ENCODE measurements at regions not wholly inside any gene's neighbourhood (a gene's known extent, or its start where the extent isn't known, plus 50 kb on each side); places are given as distances from the start of the nearest gene placed in this dataset.

GRCh38 chr7:28330384-28331070 lies 81.8 kb upstream of the CREB5 start:
- H2BK5ac ChIP-seq (ENCODE audit: low read depth, low read length, poor library complexity, severe bottlenecking): no peak overlapping the region
- no peak overlapping the region for H3K18ac ChIP-seq (ENCODE audit: low read depth, low read length)
- ATAC-seq (ENCODE audit: low read depth): no peak; the same call in 1 of the 2 replicates
- in situ Hi-C loops (cut with MboI; ENCODE audit: low sequenced_read_pairs): no loop called here
- no peak overlapping the region for H3K4me3 ChIP-seq (ENCODE audit: insufficient read depth, low read depth, low read length)
- TF ChIP-seq USF2 (IDR thresholded peaks at IDR 0.05; ENCODE audit: low read depth, low read length) (no peak), RFX5 (IDR thresholded peaks at IDR 0.05; ENCODE audit: low read depth, low read length) (no peak), CEBPB (IDR thresholded peaks at IDR 0.05; ENCODE audit: low read depth, low read length) (no peak), NFE2L2 (IDR thresholded peaks at IDR 0.05; ENCODE audit: low read depth, low read length) (no peak), MAFK (IDR thresholded peaks at IDR 0.05; ENCODE audit: low read depth, low read length) (no peak), RCOR1 (IDR thresholded peaks at IDR 0.05; ENCODE audit: insufficient replicate concordance, low read length) (no peak), MAZ (IDR thresholded peaks at IDR 0.05; ENCODE audit: borderline replicate concordance, low read depth, low read length) (no peak), SMC3 (IDR thresholded peaks at IDR 0.05; ENCODE audit: low read depth, low read length) (no peak), ELK1 (IDR thresholded peaks at IDR 0.05; ENCODE audit: borderline replicate concordance, low read depth, low read length) (no peak), BHLHE40 (IDR thresholded peaks at IDR 0.05; ENCODE audit: low read depth, low read length) (no peak), CHD1 (IDR thresholded peaks at IDR 0.05; ENCODE audit: low read depth, low read length) (no peak), MXI1 (IDR thresholded peaks at IDR 0.05; ENCODE audit: borderline replicate concordance, low read depth, low read length) (no peak)
- H3K4ac ChIP-seq (ENCODE audit: low read depth, low read length): no peak overlapping the region
- H4K91ac ChIP-seq (ENCODE audit: insufficient read depth, low read depth, low read length): no peak overlapping the region
- DNase-seq: peak; percentile 39
- intact Hi-C loops (cut with micrococcal nuclease): no loop called here
- no peaks in the 10 kb centered on the region for H4K20me1 ChIP-seq (ENCODE audit: insufficient read depth, low read length)
- H3K9ac ChIP-seq (ENCODE audit: low read depth, low read length): no peak overlapping the region
- H3K27me3 ChIP-seq (ENCODE audit: control insufficient read depth, insufficient read depth, low read length): peaks cover 3% of the 10 kb centered on the region; the same call in 1 of the 2 replicates
- H2AK9ac ChIP-seq (replicated peaks; ENCODE audit: low read depth, low read length, poor library complexity): no peak overlapping the region
- CTCF ChIA-PET: interaction anchor here (0.6 kb wide), 2 partner anchors 509 to 970 kb away, joined by 5 to 6 read pairs; no protein-coding TSS in a partner anchor
- H2BK15ac ChIP-seq (ENCODE audit: low read depth, low read length): no peak overlapping the region
- H4K5ac ChIP-seq (ENCODE audit: low read depth, low read length): no peak overlapping the region
- H3K4me2 ChIP-seq (ENCODE audit: low read depth, low read length): no peak overlapping the region
- H4K8ac ChIP-seq (ENCODE audit: low read depth in 2 of 2, low read length in 2 of 2): no peak overlapping the region
- H3K9me3 ChIP-seq (ENCODE audit: control insufficient read depth, insufficient read depth, low read length): no peaks in the 10 kb centered on the region
- peaks cover 2% of the 10 kb centered on the region; the same call in 1 of the 2 replicates for H3K4me1 ChIP-seq (ENCODE audit: control insufficient read depth, insufficient read depth, low read length)
- H3K9me1 ChIP-seq (ENCODE audit: insufficient read depth, low read length): no peaks in the 10 kb centered on the region
- no peaks in the 10 kb centered on the region for H3K79me1 ChIP-seq (ENCODE audit: low read depth in 1 of 2, low read length in 2 of 2)
- H3K14ac ChIP-seq (replicated peaks; ENCODE audit: low read depth, low read length): no peak overlapping the region
- BruUV-seq (replicated peaks): no TSS peak
- no peak overlapping the region for H3K27ac ChIP-seq (ENCODE audit: insufficient read depth, low read length)
- WGBS, 2 experiments (ENCODE audit: extremely low coverage in 2 of 2, insufficient read length in 1 of 2): no CpG with 5 or more reads among the region's 4 CpGs
- H3K56ac ChIP-seq (ENCODE audit: extremely low read depth, insufficient read depth, low read length): no peak overlapping the region
- dilution Hi-C loops (cut with HindIII; ENCODE audit: low sequenced_read_pairs, unreplicated experiment): no loop called here
- H2AFZ ChIP-seq (replicated peaks; ENCODE audit: low read length, poor library complexity): no peak overlapping the region
- no peak overlapping the region for H2BK120ac ChIP-seq (ENCODE audit: low read depth, low read length)
- H2AK5ac ChIP-seq (ENCODE audit: low read depth, low read length): no peak overlapping the region
- no peaks in the 10 kb centered on the region for H3K36me3 ChIP-seq (ENCODE audit: control insufficient read depth, insufficient read depth, low read length)
- no peak overlapping the region for H3K23ac ChIP-seq (ENCODE audit: low read depth, low read length)
- no peak overlapping the region for H2BK20ac ChIP-seq (ENCODE audit: low read depth, low read length)
- POLR2A ChIA-PET (ENCODE audit: unreplicated experiment): no interaction called here

Data from IMR-90 (cell line).